ENCODE measurements at regions not wholly inside any gene's neighbourhood (a gene's known extent, or its start where the extent isn't known, plus 50 kb on each side); places are given as distances from the start of the nearest gene placed in this dataset.
"Not testable (repeated sequence)": the region's sequence is repeated elsewhere in the genome, so short reads cannot be mapped to it uniquely, and the experiment has no call there.

GRCh38 chr20:12130781-12131180 is 213.1 kb downstream of the BTBD3 start:
- DNase-seq, result no peak

GRCh38 chr20:12133553-12133952 is 215.9 kb downstream of the BTBD3 start:
- DNase-seq, result no peak

- not testable (repeated sequence) for DNase-seq
Measured at GRCh38 chr20:12145951-12146350, 228.3 kb downstream of the BTBD3 start.

GRCh38 chr20:12152996-12153395 is 235.3 kb downstream of the BTBD3 start:
- DNase-seq, result no peak

GRCh38 chr20:12153628-12154027 is 235.9 kb downstream of the BTBD3 start:
- DNase-seq, result no peak

- no peak for DNase-seq
Measured at GRCh38 chr20:12156252-12156651, 238.6 kb downstream of the BTBD3 start.

GRCh38 chr20:12159261-12159660 is 241.6 kb downstream of the BTBD3 start:
- no peak for DNase-seq

- DNase-seq, result no peak
Measured at GRCh38 chr20:12161734-12162133, 244.0 kb downstream of the BTBD3 start.

- no peak for DNase-seq
Measured at GRCh38 chr20:12166053-12166717, 248.5 kb downstream of the BTBD3 start.

- DNase-seq, result no peak
Measured at GRCh38 chr20:12170406-12170805, 252.7 kb downstream of the BTBD3 start.

- DNase-seq, result no peak
Measured at GRCh38 chr20:12171923-12172524, 254.3 kb downstream of the BTBD3 start.

GRCh38 chr20:12173347-12174012 is 255.8 kb downstream of the BTBD3 start:
- no peak for DNase-seq

- no peak for DNase-seq
Measured at GRCh38 chr20:12175538-12175937, 257.8 kb downstream of the BTBD3 start.

- no peak for DNase-seq
Measured at GRCh38 chr20:12177657-12178293, 260.1 kb downstream of the BTBD3 start.

GRCh38 chr20:12179692-12180091 is 262.0 kb downstream of the BTBD3 start:
- DNase-seq, result no peak

GRCh38 chr20:12180107-12180661 is 262.5 kb downstream of the BTBD3 start:
- no peak for DNase-seq

- no peak for DNase-seq
Measured at GRCh38 chr20:12198281-12198680, 280.6 kb downstream of the BTBD3 start.

GRCh38 chr20:12199703-12200102 is 282.0 kb downstream of the BTBD3 start:
- DNase-seq, result no peak

GRCh38 chr20:12201289-12201991 is 283.7 kb downstream of the BTBD3 start:
- no peak for DNase-seq

GRCh38 chr20:12203399-12203798 is 285.7 kb downstream of the BTBD3 start:
- no peak for DNase-seq

GRCh38 chr20:12203981-12204380 is 286.3 kb downstream of the BTBD3 start:
- DNase-seq, result no peak

GRCh38 chr20:12207875-12208274 is 290.2 kb downstream of the BTBD3 start:
- DNase-seq, result peak; percentile 48 to 71

GRCh38 chr20:12210591-12210990 is 292.9 kb downstream of the BTBD3 start:
- DNase-seq, result no peak
